ENCODE measurements at regions not wholly inside any gene's neighbourhood (a gene's known extent, or its start where the extent isn't known, plus 50 kb on each side); places are given as distances from the start of the nearest gene placed in this dataset.

DNA sequence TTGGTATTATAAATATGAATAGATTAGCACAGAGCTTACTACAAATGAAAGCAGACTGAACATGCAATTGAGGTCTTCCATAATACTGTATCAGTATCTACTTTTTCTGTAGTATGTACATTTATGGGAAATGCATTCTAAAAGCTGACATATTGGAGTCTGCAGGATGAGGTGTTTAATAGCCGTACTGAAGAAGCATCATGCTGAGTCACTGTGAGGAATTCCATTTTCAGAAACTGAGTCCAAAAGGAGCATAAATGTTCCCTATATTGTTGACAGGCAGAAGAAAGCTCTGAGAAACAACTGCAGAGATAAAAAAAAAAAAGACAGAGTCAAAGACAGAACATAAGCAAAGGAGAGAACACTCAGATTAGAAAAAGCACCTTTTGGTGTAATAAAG is 366.7 kb upstream of the SPHKAP start:
- H3K4me3 ChIP-seq (replicated peaks in 1 of 3; ENCODE audit: insufficient read depth in 1 of 3, low read depth in 1 of 3, low read length in 3 of 3) = no peak overlapping the region
- H3K4me2 ChIP-seq (ENCODE audit: insufficient read depth, low read length) = no peak overlapping the region
- DNase-seq (ENCODE audit: low read depth, low spot score) (no peak), FAIRE-seq (no peak)
- dilution Hi-C loops (cut with MboI; ENCODE audit: extremely low pct_ligation_motif_present, low sequenced_read_pairs) = no loop called here
- no peak overlapping the region for H3K27ac ChIP-seq (ENCODE audit: insufficient read depth, low read depth, low read length)
- no peaks in the 10 kb centered on the region for H3K9me1 ChIP-seq (replicated peaks; ENCODE audit: control insufficient read depth, extremely low read depth, insufficient read depth, low read length)
- no TSS peak for BruUV-seq (replicated peaks)
- no peaks in the 10 kb centered on the region for H3K36me3 ChIP-seq (ENCODE audit: control insufficient read depth in 2 of 2, extremely low read depth in 1 of 2, insufficient read depth in 2 of 2, low read length in 2 of 2)
- TF ChIP-seq, protein P1, sequence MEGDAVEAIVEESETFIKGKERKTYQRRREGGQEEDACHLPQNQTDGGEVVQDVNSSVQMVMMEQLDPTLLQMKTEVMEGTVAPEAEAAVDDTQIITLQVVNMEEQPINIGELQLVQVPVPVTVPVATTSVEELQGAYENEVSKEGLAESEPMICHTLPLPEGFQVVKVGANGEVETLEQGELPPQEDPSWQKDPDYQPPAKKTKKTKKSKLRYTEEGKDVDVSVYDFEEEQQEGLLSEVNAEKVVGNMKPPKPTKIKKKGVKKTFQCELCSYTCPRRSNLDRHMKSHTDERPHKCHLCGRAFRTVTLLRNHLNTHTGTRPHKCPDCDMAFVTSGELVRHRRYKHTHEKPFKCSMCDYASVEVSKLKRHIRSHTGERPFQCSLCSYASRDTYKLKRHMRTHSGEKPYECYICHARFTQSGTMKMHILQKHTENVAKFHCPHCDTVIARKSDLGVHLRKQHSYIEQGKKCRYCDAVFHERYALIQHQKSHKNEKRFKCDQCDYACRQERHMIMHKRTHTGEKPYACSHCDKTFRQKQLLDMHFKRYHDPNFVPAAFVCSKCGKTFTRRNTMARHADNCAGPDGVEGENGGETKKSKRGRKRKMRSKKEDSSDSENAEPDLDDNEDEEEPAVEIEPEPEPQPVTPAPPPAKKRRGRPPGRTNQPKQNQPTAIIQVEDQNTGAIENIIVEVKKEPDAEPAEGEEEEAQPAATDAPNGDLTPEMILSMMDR (IDR thresholded peaks at IDR 0.05; ENCODE audit: extremely low read depth in 1 of 2, insufficient read depth in 1 of 2, low read depth in 1 of 2, low read length in 2 of 2) = no peak
- no peak for TF ChIP-seq EZH2 (IDR thresholded peaks at IDR 0.05; ENCODE audit: borderline replicate concordance, low read depth, low read length, severe bottlenecking)
- TF ChIP-seq POLR2A (IDR thresholded peaks at IDR 0.05; ENCODE audit: low read depth, low read length) = no peak
- no peak for TF ChIP-seq FOS (IDR thresholded peaks at IDR 0.05; ENCODE audit: borderline replicate concordance, insufficient read depth, low read length)
- no peak for TF ChIP-seq GATA2 (IDR thresholded peaks at IDR 0.05; ENCODE audit: insufficient read depth, insufficient read length, low read depth, low read length)
- no peak for TF ChIP-seq MYC (IDR thresholded peaks at IDR 0.05; ENCODE audit: low read depth, low read length)
- ChIA-PET POLR2A (no interaction called here), CTCF (no interaction called here)
- H3K79me2 ChIP-seq (ENCODE audit: control insufficient read depth, insufficient read depth, low read length) = no peaks in the 10 kb centered on the region
- H3K9me3 ChIP-seq (replicated peaks; ENCODE audit: control insufficient read depth, insufficient read depth, low read length) = no peaks in the 10 kb centered on the region
- no peaks in the 10 kb centered on the region for H4K20me1 ChIP-seq (replicated peaks; ENCODE audit: control insufficient read depth, extremely low read depth, insufficient read depth, low read length)
- no peaks in the 10 kb centered on the region for H3K4me1 ChIP-seq (ENCODE audit: control insufficient read depth, extremely low read depth, insufficient read depth, low read length)
- no peak overlapping the region for H2AFZ ChIP-seq (ENCODE audit: low read depth, low read length)
- H3K27me3 ChIP-seq (ENCODE audit: control insufficient read depth in 2 of 2, insufficient read depth in 2 of 2, low read length in 2 of 2) = no peaks in the 10 kb centered on the region
- intact Hi-C loops (cut with micrococcal nuclease) = no loop called here
- H3K9ac ChIP-seq (replicated peaks; ENCODE audit: extremely low read depth, insufficient read depth, low read length) = no peak overlapping the region

DNA sequence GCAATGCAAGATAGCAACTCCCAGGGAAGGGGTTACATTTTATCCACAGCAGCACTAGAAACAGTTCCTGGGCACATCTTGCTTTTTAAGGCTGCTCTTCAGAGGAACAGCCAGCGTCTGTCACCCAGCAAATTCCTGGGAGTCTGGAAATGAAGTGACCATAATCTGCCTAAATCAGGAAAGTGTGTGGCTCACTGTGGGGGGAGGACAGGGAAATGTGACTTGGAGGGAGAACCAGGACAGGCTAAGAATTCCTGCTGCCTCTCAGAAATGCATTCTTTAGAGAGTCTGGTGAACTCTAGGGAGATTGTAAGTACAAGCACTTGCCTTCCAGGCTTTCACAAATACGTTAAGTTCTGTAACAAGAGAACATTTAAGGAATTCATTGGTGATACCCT is 364.3 kb upstream of the SPHKAP start:
- H3K79me2 ChIP-seq (ENCODE audit: control insufficient read depth, insufficient read depth, low read length) = no peaks in the 10 kb centered on the region
- H3K4me1 ChIP-seq (ENCODE audit: control insufficient read depth, extremely low read depth, insufficient read depth, low read length) = no peaks in the 10 kb centered on the region
- no peak overlapping the region for H3K4me2 ChIP-seq (ENCODE audit: insufficient read depth, low read length)
- H3K9me1 ChIP-seq (replicated peaks; ENCODE audit: control insufficient read depth, extremely low read depth, insufficient read depth, low read length) = no peaks in the 10 kb centered on the region
- H3K27me3 ChIP-seq (ENCODE audit: control insufficient read depth in 2 of 2, insufficient read depth in 2 of 2, low read length in 2 of 2) = no peaks in the 10 kb centered on the region
- H4K20me1 ChIP-seq (replicated peaks; ENCODE audit: control insufficient read depth, extremely low read depth, insufficient read depth, low read length) = no peaks in the 10 kb centered on the region
- TF ChIP-seq EZH2 (IDR thresholded peaks at IDR 0.05; ENCODE audit: borderline replicate concordance, low read depth, low read length, severe bottlenecking) = no peak
- TF ChIP-seq, protein P2, sequence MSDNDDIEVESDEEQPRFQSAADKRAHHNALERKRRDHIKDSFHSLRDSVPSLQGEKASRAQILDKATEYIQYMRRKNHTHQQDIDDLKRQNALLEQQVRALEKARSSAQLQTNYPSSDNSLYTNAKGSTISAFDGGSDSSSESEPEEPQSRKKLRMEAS (IDR thresholded peaks at IDR 0.05; ENCODE audit: insufficient read depth, insufficient read length) = no peak
- no peak for TF ChIP-seq FOS (IDR thresholded peaks at IDR 0.05; ENCODE audit: borderline replicate concordance, insufficient read depth, low read length)
- no peak for TF ChIP-seq MYC (IDR thresholded peaks at IDR 0.05; ENCODE audit: low read depth, low read length)
- TF ChIP-seq, protein P1 (IDR thresholded peaks at IDR 0.05; ENCODE audit: extremely low read depth in 1 of 2, insufficient read depth in 1 of 2, low read depth in 1 of 2, low read length in 2 of 2) = no peak
- no peak for TF ChIP-seq POLR2AphosphoS5 (IDR thresholded peaks at IDR 0.05; ENCODE audit: insufficient read depth, low read depth, low read length)
- TF ChIP-seq POLR2A (IDR thresholded peaks at IDR 0.05; ENCODE audit: low read depth, low read length) = no peak
- no peak for TF ChIP-seq GATA2 (IDR thresholded peaks at IDR 0.05; ENCODE audit: insufficient read depth, insufficient read length, low read depth, low read length)
- TF ChIP-seq JUN (IDR thresholded peaks at IDR 0.05; ENCODE audit: borderline replicate concordance, insufficient read depth, insufficient read length, low read depth) = no peak
- H3K9me3 ChIP-seq (replicated peaks; ENCODE audit: control insufficient read depth, insufficient read depth, low read length) = no peaks in the 10 kb centered on the region
- no peak for DNase-seq (ENCODE audit: low read depth, low spot score)
- no peak for FAIRE-seq
- dilution Hi-C loops (cut with MboI; ENCODE audit: extremely low pct_ligation_motif_present, low sequenced_read_pairs) (no loop called here), intact Hi-C loops (cut with micrococcal nuclease) (no loop called here)
- no peak overlapping the region for H3K9ac ChIP-seq (replicated peaks; ENCODE audit: extremely low read depth, insufficient read depth, low read length)
- H3K27ac ChIP-seq (ENCODE audit: insufficient read depth, low read depth, low read length) = no peak overlapping the region
- H3K4me3 ChIP-seq (replicated peaks in 1 of 3; ENCODE audit: insufficient read depth in 1 of 3, low read depth in 1 of 3, low read length in 3 of 3) = no peak overlapping the region
- no TSS peak for BruUV-seq (replicated peaks)
- H2AFZ ChIP-seq (ENCODE audit: low read depth, low read length) = no peak overlapping the region
- H3K36me3 ChIP-seq (ENCODE audit: control insufficient read depth in 2 of 2, extremely low read depth in 1 of 2, insufficient read depth in 2 of 2, low read length in 2 of 2) = no peaks in the 10 kb centered on the region
- ChIA-PET POLR2A (no interaction called here), CTCF (no interaction called here)

Measured in endothelial cell of umbilical vein (primary cell).